ENCODE measurements at regions not wholly inside any gene's neighbourhood (a gene's known extent, or its start where the extent isn't known, plus 50 kb on each side); places are given as distances from the start of the nearest gene placed in this dataset.

GRCh38 chr22:47837703-47838102 lies 1075.3 kb downstream of the TBC1D22A start (continued):
- TF ChIP-seq SNAI2 (CRISPR knock-in tag; IDR thresholded peaks at IDR 0.05): no peak

GRCh38 chr22:47836957-47837356 lies 1074.5 kb downstream of the TBC1D22A start:
- no peak for TF ChIP-seq ZFP3 (CRISPR knock-in tag; IDR thresholded peaks at IDR 0.05)
- TF ChIP-seq ZC3H10 (CRISPR knock-in tag; IDR thresholded peaks at IDR 0.05): no peak
- 0 out of 2 replicates have a peak, but pooled peaks have one; percentile 19 for TF ChIP-seq ISL1 (CRISPR knock-in tag; IDR thresholded peaks at IDR 0.05)
- ATAC-seq: peak; percentile 24; the same call in 2 of the 3 replicates

GRCh38 chr22:47835726-47836125 lies 1073.3 kb downstream of the TBC1D22A start:
- no peak for TF ChIP-seq ARNTL (CRISPR knock-in tag; IDR thresholded peaks at IDR 0.05; ENCODE audit: borderline replicate concordance, low read depth)
- no peak for TF ChIP-seq TOX (CRISPR knock-in tag; IDR thresholded peaks at IDR 0.05; ENCODE audit: borderline replicate concordance)
- no peak for TF ChIP-seq ISL1 (CRISPR knock-in tag; IDR thresholded peaks at IDR 0.05)
- TF ChIP-seq ZFP30 (CRISPR knock-in tag; IDR thresholded peaks at IDR 0.05): no peak
- no peak for TF ChIP-seq GLIS3 (CRISPR knock-in tag; IDR thresholded peaks at IDR 0.05)
- TF ChIP-seq CREB5 (CRISPR knock-in tag; IDR thresholded peaks at IDR 0.05; ENCODE audit: low read depth): no peak
- no peak for TF ChIP-seq PATZ1 (CRISPR knock-in tag; IDR thresholded peaks at IDR 0.05; ENCODE audit: borderline replicate concordance)
- no peak for TF ChIP-seq CSRNP3 (CRISPR knock-in tag; IDR thresholded peaks at IDR 0.05)
- no peak for TF ChIP-seq BACH2 (CRISPR knock-in tag; IDR thresholded peaks at IDR 0.05; ENCODE audit: borderline replicate concordance)
- no peak for TF ChIP-seq SNAI2 (CRISPR knock-in tag; IDR thresholded peaks at IDR 0.05)
- no peak for TF ChIP-seq PPARA (CRISPR knock-in tag; IDR thresholded peaks at IDR 0.05; ENCODE audit: borderline replicate concordance)
- no peak for TF ChIP-seq ZC3H10 (CRISPR knock-in tag; IDR thresholded peaks at IDR 0.05)
- TF ChIP-seq ZNF8 (CRISPR knock-in tag; IDR thresholded peaks at IDR 0.05): no peak
- peak; percentile 84 for ATAC-seq

- no peak for ATAC-seq
- TF ChIP-seq CSDC2 (CRISPR knock-in tag; IDR thresholded peaks at IDR 0.05) (no peak), ZNF8 (CRISPR knock-in tag; IDR thresholded peaks at IDR 0.05) (no peak), PPARA (CRISPR knock-in tag; IDR thresholded peaks at IDR 0.05; ENCODE audit: borderline replicate concordance) (no peak), TSHZ2 (CRISPR knock-in tag; IDR thresholded peaks at IDR 0.05) (no peak), ARNTL (CRISPR knock-in tag; IDR thresholded peaks at IDR 0.05; ENCODE audit: borderline replicate concordance, low read depth) (no peak), ZC3H10 (CRISPR knock-in tag; IDR thresholded peaks at IDR 0.05) (no peak), GLIS3 (CRISPR knock-in tag; IDR thresholded peaks at IDR 0.05) (no peak), ISL1 (CRISPR knock-in tag; IDR thresholded peaks at IDR 0.05) (no peak), CREB5 (CRISPR knock-in tag; IDR thresholded peaks at IDR 0.05; ENCODE audit: low read depth) (no peak)
Measured at GRCh38 chr22:47826016-47826415, 1063.6 kb downstream of the TBC1D22A start.

GRCh38 chr22:47822422-47822821 lies 1060.0 kb downstream of the TBC1D22A start:
- TF ChIP-seq SNAI2 (CRISPR knock-in tag; IDR thresholded peaks at IDR 0.05): no peak
- TF ChIP-seq TOX (CRISPR knock-in tag; IDR thresholded peaks at IDR 0.05; ENCODE audit: borderline replicate concordance): no peak
- TF ChIP-seq GLIS3 (CRISPR knock-in tag; IDR thresholded peaks at IDR 0.05): no peak
- TF ChIP-seq OSR1 (CRISPR knock-in tag; IDR thresholded peaks at IDR 0.05): no peak
- no peak for TF ChIP-seq TSHZ2 (CRISPR knock-in tag; IDR thresholded peaks at IDR 0.05)
- no peak for TF ChIP-seq ZNF8 (CRISPR knock-in tag; IDR thresholded peaks at IDR 0.05)
- TF ChIP-seq RARB (CRISPR knock-in tag; IDR thresholded peaks at IDR 0.05): no peak
- no peak for ATAC-seq

All from SK-N-SH treated with all-trans-retinoic acid at 6 μM for 48 hours (cell line).